ENCODE measurements at regions not wholly inside any gene's neighbourhood (a gene's known extent, or its start where the extent isn't known, plus 50 kb on each side); places are given as distances from the start of the nearest gene placed in this dataset.
"Not testable (repeated sequence)": the region's sequence is repeated elsewhere in the genome, so short reads cannot be mapped to it uniquely, and the experiment has no call there.

DNA sequence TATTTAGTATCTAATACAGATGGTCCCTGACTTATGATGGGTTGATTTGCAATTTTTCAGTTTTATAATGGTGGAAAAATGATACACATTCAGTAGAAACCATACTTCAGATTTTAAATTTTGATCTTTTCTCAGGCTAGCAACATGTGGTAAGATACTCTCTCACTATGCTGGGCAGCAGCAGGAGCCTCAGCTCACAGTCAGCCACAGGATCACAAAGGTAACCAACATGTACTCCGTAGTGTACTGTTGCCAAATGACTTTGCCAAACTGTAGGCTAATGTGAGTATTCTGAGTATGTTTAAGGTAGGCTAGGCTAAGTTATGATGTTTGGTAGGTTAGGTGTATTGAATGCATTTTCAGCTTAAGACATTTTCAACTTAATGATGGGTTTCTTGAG is 498.6 kb upstream of the DPPA4 start:
- Mint-ChIP-seq H3K4me3 (ENCODE audit: low read depth) (no peak overlapping the region), H3K36me3 (ENCODE audit: low read depth) (no peaks in the 10 kb centered on the region), H3K27me3 (ENCODE audit: low read depth) (no peaks in the 10 kb centered on the region), H3K4me1 (ENCODE audit: low read depth) (no peaks in the 10 kb centered on the region), H3K27ac (no peak overlapping the region), H3K9me3 (no peaks in the 10 kb centered on the region)
- intact Hi-C loops (cut with micrococcal nuclease): no loop called here
- DNase-seq (ENCODE audit: low spot score): no peak

DNA sequence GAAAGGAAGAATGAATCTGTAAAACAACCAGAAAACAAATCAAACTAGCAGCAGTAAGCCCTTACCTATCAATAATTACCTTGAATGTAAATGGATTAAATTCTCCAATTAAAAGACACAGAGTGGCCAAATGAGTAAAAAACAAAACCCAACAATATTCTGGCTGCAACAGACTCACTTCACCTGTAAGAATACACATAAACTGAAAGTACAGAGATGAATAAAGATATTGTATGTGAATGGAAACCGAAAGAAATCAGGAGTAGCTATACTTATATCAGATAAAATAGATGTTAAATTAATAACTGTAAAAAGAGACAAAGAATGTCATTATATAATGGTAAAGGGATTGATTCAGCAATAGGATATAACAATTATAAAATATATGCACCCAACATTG is 514.5 kb upstream of the DPPA4 start:
- no peak for DNase-seq (ENCODE audit: low spot score)
- Mint-ChIP-seq H3K4me3 (ENCODE audit: low read depth) (no peak overlapping the region), H3K27ac (no peak overlapping the region), H3K9me3 (peaks cover 33% of the 10 kb centered on the region), H3K27me3 (ENCODE audit: low read depth) (no peaks in the 10 kb centered on the region), H3K4me1 (ENCODE audit: low read depth) (peaks cover 7% of the 10 kb centered on the region), H3K36me3 (ENCODE audit: low read depth) (no peaks in the 10 kb centered on the region)
- intact Hi-C loops (cut with micrococcal nuclease): no loop called here

GRCh38 chr3:109852283-109852682 is 514.9 kb upstream of the DPPA4 start:
- intact Hi-C loops (cut with micrococcal nuclease): no loop called here
- no peaks in the 10 kb centered on the region for H3K27me3 Mint-ChIP-seq (ENCODE audit: low read depth)
- H3K4me1 Mint-ChIP-seq (ENCODE audit: low read depth): peaks cover 7% of the 10 kb centered on the region
- H3K36me3 Mint-ChIP-seq (ENCODE audit: low read depth): no peaks in the 10 kb centered on the region
- peaks cover 33% of the 10 kb centered on the region for H3K9me3 Mint-ChIP-seq
- H3K4me3 Mint-ChIP-seq (ENCODE audit: low read depth): no peak overlapping the region
- no peak overlapping the region for H3K27ac Mint-ChIP-seq
- no peak for DNase-seq (ENCODE audit: low spot score)

DNA sequence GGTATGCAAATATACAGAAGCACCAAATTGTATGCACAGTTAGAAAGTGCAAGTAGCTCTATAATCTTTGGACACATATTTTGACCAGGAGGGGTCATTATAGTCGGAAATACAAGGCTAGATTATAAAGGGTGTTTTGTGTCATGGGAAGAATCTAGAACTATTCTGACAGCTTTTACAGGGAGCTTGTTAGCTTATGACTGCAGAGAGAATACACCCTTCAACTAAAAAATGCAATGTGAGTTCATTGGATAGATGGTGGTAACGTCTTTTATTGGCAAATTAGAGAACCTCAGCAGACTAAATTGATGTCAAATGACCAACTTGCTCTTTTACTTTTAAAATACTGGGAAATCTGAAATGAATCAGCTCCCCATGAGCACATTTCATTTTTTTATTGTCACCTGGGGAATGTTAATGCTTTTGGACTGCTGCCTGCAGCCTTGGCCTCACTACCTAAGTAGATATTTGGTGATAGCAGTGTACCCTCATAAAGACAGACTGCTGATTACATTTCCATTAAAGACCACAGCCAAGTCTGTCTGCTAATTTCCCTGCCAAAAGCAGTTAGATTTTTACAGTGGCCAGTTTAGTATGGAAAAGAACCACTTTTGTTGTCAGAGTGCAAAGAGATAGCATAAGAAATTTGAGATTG is 515.9 kb upstream of the DPPA4 start:
- no peak overlapping the region for H3K27ac Mint-ChIP-seq
- no peak overlapping the region for H3K4me3 Mint-ChIP-seq (ENCODE audit: low read depth)
- peaks cover 30% of the 10 kb centered on the region for H3K9me3 Mint-ChIP-seq
- H3K36me3 Mint-ChIP-seq (ENCODE audit: low read depth): no peaks in the 10 kb centered on the region
- no peaks in the 10 kb centered on the region for H3K27me3 Mint-ChIP-seq (ENCODE audit: low read depth)
- peaks cover 7% of the 10 kb centered on the region for H3K4me1 Mint-ChIP-seq (ENCODE audit: low read depth)
- intact Hi-C loops (cut with micrococcal nuclease): no loop called here
- DNase-seq (ENCODE audit: low spot score): no peak

DNA sequence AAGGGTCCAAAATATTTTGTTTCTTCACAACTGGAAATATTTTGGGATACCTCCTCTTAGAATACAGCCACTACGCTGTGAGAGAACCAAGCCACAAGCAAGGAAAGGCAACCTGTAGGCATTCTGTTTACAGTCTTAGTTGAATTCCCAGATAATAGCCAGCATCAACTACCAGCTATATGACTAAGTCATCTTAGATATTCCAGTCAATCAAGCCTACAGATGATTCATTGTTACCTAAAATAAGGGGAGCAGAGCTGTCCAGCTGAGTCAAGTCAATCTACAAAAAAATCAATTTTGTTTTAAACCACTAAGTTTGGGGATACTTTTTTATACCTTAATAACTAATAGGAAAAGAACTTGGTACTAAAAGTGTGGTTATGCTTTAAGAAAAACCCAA is 526.4 kb upstream of the DPPA4 start:
- intact Hi-C loops (cut with micrococcal nuclease): no loop called here
- no peak for DNase-seq (ENCODE audit: low spot score)
- Mint-ChIP-seq H3K9me3 (peaks cover 4% of the 10 kb centered on the region), H3K27ac (no peak overlapping the region), H3K36me3 (ENCODE audit: low read depth) (no peaks in the 10 kb centered on the region), H3K4me1 (ENCODE audit: low read depth) (no peaks in the 10 kb centered on the region), H3K4me3 (ENCODE audit: low read depth) (no peak overlapping the region), H3K27me3 (ENCODE audit: low read depth) (no peaks in the 10 kb centered on the region)

DNA sequence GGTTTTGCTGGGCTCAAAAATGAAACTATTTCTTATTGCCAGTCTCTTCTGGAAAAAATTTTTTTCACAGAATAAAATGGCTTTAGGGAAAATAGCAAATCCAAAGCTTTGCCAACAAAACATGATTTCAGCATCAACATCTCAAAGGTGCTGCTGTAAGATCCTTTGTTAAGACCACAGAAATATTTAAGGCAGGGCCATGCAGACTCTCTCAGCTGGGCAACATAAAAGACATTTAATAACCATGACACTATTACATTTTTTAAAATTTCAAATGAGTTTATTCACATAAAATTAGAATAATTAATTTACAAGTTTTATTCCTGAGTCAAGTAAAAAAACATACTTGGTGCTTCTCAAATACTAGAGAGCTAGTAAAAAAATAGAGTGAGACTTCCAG is 527.1 kb upstream of the DPPA4 start:
- no peak for DNase-seq (ENCODE audit: low spot score)
- H3K9me3 Mint-ChIP-seq: peaks cover 4% of the 10 kb centered on the region
- H3K36me3 Mint-ChIP-seq (ENCODE audit: low read depth): no peaks in the 10 kb centered on the region

GRCh38 chr3:109869586-109869985 is 532.2 kb upstream of the DPPA4 start:
- Mint-ChIP-seq H3K27me3 (ENCODE audit: low read depth) (no peaks in the 10 kb centered on the region), H3K27ac (no peak overlapping the region), H3K36me3 (ENCODE audit: low read depth) (no peaks in the 10 kb centered on the region)

More for the DNA sequence above, 527.1 kb upstream of the DPPA4 start:
- no peaks in the 10 kb centered on the region for H3K4me1 Mint-ChIP-seq (ENCODE audit: low read depth)
- intact Hi-C loops (cut with micrococcal nuclease): no loop called here
- no peak overlapping the region for H3K4me3 Mint-ChIP-seq (ENCODE audit: low read depth)
- H3K27ac Mint-ChIP-seq: no peak overlapping the region
- H3K27me3 Mint-ChIP-seq (ENCODE audit: low read depth): no peaks in the 10 kb centered on the region

GRCh38 chr3:109874896-109875708 is 537.8 kb upstream of the DPPA4 start:
- intact Hi-C loops (cut with micrococcal nuclease): no loop called here
- DNase-seq (ENCODE audit: low spot score): no peak
- no peaks in the 10 kb centered on the region for H3K4me1 Mint-ChIP-seq (ENCODE audit: low read depth)
- no peaks in the 10 kb centered on the region for H3K27me3 Mint-ChIP-seq (ENCODE audit: low read depth)
- H3K4me3 Mint-ChIP-seq (ENCODE audit: low read depth): no peak overlapping the region
- no peak overlapping the region for H3K27ac Mint-ChIP-seq
- H3K36me3 Mint-ChIP-seq (ENCODE audit: low read depth): no peaks in the 10 kb centered on the region
- peaks cover 4% of the 10 kb centered on the region for H3K9me3 Mint-ChIP-seq

More at GRCh38 chr3:109869586-109869985, 532.2 kb upstream of the DPPA4 start:
- Mint-ChIP-seq H3K4me1 (ENCODE audit: low read depth) (no peaks in the 10 kb centered on the region), H3K9me3 (no peaks in the 10 kb centered on the region), H3K4me3 (ENCODE audit: low read depth) (no peak overlapping the region)
- intact Hi-C loops (cut with micrococcal nuclease): no loop called here
- DNase-seq (ENCODE audit: low spot score): no peak

DNA sequence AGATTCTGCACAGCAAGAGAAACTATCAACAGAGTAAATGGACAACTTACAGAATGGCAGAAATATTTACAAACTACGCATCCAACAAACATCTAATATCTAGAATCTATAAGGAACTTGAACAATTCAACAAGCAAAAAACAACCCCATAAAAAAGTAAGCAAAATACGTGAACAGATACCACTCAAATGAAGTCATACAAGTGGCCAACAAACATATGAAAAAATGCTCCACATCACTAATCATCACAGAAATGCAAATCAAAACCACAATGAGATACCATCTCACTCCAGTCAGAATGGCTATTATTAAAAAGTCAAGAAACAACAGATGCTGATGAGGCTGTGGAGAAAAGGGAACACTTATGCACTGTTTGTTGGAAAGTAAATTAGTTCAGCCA is 540.3 kb upstream of the DPPA4 start:
- intact Hi-C loops (cut with micrococcal nuclease); H3K4me1 Mint-ChIP-seq (ENCODE audit: low read depth); H3K27ac Mint-ChIP-seq; H3K9me3 Mint-ChIP-seq; H3K4me3 Mint-ChIP-seq (ENCODE audit: low read depth); H3K27me3 Mint-ChIP-seq (ENCODE audit: low read depth); DNase-seq (ENCODE audit: low spot score); H3K36me3 Mint-ChIP-seq (ENCODE audit: low read depth): not testable (repeated sequence)

DNA sequence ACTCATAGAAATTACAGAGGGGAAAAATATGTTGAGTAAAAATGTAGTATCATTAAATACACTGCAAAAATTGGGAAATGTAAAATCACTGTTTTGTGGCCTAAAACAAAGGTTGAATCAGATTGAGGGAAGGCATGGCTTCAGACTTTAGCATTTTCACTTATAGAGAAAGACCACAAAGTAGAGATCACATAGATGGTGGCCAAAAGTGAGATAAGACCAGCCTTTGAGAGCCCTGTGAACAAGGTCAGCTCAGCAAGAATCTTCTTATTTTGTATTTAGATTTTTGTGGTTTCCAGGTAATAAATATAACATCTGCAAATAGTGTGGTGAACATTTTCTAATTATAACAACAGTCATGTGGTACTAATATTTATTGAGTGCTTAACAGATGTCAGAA is 544.8 kb upstream of the DPPA4 start:
- intact Hi-C loops (cut with micrococcal nuclease): no loop called here
- H3K9me3 Mint-ChIP-seq: no peaks in the 10 kb centered on the region
- H3K27me3 Mint-ChIP-seq (ENCODE audit: low read depth): no peaks in the 10 kb centered on the region
- DNase-seq (ENCODE audit: low spot score): no peak
- H3K27ac Mint-ChIP-seq: no peak overlapping the region
- no peak overlapping the region for H3K4me3 Mint-ChIP-seq (ENCODE audit: low read depth)
- no peaks in the 10 kb centered on the region for H3K4me1 Mint-ChIP-seq (ENCODE audit: low read depth)
- no peaks in the 10 kb centered on the region for H3K36me3 Mint-ChIP-seq (ENCODE audit: low read depth)

DNA sequence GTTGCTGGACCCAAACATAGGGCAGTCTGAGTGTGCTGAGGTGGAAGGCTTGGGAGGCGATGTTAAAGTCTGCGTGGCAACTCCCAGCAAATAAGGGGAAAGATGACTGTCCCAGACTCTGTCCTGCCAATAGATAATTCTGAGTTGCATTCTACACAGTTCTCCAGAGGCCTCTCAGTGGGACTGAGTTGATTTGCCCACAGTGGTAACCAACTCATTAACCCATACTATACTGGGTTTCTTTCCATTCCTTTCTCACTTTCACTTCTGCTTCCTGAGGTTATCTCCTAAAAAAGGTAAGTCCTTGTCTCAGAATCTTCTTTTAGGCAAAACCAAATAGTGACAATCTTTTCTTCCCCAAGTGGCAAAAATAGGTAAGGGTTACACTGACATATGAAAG is 549.9 kb upstream of the DPPA4 start:
- Mint-ChIP-seq H3K27ac (no peak overlapping the region), H3K27me3 (ENCODE audit: low read depth) (no peaks in the 10 kb centered on the region), H3K9me3 (no peaks in the 10 kb centered on the region), H3K4me1 (ENCODE audit: low read depth) (no peaks in the 10 kb centered on the region), H3K36me3 (ENCODE audit: low read depth) (no peaks in the 10 kb centered on the region), H3K4me3 (ENCODE audit: low read depth) (no peak overlapping the region)
- intact Hi-C loops (cut with micrococcal nuclease): no loop called here
- no peak for DNase-seq (ENCODE audit: low spot score)

DNA sequence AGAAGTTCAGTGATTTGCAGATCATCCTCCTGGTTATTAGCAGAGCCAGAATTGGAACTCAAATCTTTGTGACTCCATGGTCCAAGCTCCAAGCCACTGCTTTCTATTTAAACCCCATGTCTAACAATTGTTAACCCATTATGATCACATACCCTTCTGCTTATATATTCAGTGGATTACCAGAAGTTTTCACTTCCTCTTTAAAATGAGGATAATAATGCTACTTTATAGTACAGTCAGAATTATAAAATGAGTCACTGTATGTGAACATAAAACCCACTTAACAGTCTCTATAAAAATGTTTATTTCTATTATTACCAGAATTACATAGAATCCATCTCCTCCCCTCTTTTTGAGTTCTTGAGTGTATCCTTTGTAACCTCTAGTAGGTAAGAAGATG is 550.7 kb upstream of the DPPA4 start:
- Mint-ChIP-seq H3K9me3 (no peaks in the 10 kb centered on the region), H3K4me1 (ENCODE audit: low read depth) (no peaks in the 10 kb centered on the region), H3K27me3 (ENCODE audit: low read depth) (no peaks in the 10 kb centered on the region), H3K27ac (no peak overlapping the region), H3K36me3 (ENCODE audit: low read depth) (no peaks in the 10 kb centered on the region), H3K4me3 (ENCODE audit: low read depth) (no peak overlapping the region)
- intact Hi-C loops (cut with micrococcal nuclease): no loop called here
- DNase-seq (ENCODE audit: low spot score): no peak

DNA sequence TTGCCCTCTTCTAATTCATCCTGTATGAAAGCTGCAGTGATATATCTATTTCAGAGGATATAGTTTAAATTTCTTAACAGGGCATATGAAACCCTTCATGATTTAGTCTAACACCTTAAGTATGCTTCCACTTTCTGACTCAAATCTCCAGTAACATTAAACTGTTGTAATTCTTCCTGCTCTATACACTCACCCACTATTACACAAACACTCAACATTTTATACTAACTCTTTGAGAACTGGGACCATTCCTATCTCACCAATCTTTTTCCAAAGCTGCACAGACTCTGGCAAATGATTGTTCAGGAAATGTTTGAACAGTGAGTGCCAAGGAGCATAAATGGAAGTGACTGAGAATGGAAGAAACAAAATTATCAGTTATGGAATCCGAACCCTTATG is 560.4 kb upstream of the DPPA4 start:
- Mint-ChIP-seq H3K4me3 (ENCODE audit: low read depth) (no peak overlapping the region), H3K9me3 (no peaks in the 10 kb centered on the region), H3K4me1 (ENCODE audit: low read depth) (peaks cover 9% of the 10 kb centered on the region), H3K27me3 (ENCODE audit: low read depth) (no peaks in the 10 kb centered on the region), H3K36me3 (ENCODE audit: low read depth) (no peaks in the 10 kb centered on the region), H3K27ac (no peak overlapping the region)
- no peak for DNase-seq (ENCODE audit: low spot score)
- intact Hi-C loops (cut with micrococcal nuclease): no loop called here
